Astrocyte (in vitro differentiated cells and primary cell): ENCODE measurements at regions not wholly inside any gene's neighbourhood (a gene's known extent, or its start where the extent isn't known, plus 50 kb on each side); places are given as distances from the start of the nearest gene placed in this dataset.

Experiments used
- DNase-seq: peaks from one replicate; pipeline ENCODE4 v3.0.0-alpha.2; 2010; ENCODE audit warnings: low read depth
- FAIRE-seq: peaks from 2 replicates; lab custom pipeline; 2011; peaks lifted over from hg19 to GRCh38; lab: Jason Lieb, UNC
- H2AFZ ChIP-seq: 2 replicates; pipeline ENCODE4 v1.6.0; 2012; ENCODE audit warnings: low read depth, low read length, inconsistent platforms
- H3K27ac ChIP-seq: 2 replicates; pipeline ENCODE4 v1.5.1; 2011; ENCODE audit warnings: low read depth, low read length, inconsistent platforms
- H3K27me3 ChIP-seq: 2 replicates; pipeline ENCODE4 v1.6.0; 2011; ENCODE audit warnings: low read length, inconsistent platforms; ENCODE audit not compliant: insufficient read depth
- H3K36me3 ChIP-seq: 2 replicates; pipeline ENCODE4 v1.5.1; 2011; ENCODE audit warnings: low read length, inconsistent platforms; ENCODE audit not compliant: insufficient read depth
- H3K4me1 ChIP-seq: 2 replicates; pipeline ENCODE4 v1.5.1; 2011; ENCODE audit warnings: low read length, inconsistent platforms; ENCODE audit not compliant: insufficient read depth
- H3K4me2 ChIP-seq: 2 replicates; pipeline ENCODE4 v1.6.0; 2012; ENCODE audit warnings: low read length, inconsistent platforms
- H3K4me3 ChIP-seq: 2 replicates; pipeline ENCODE4 v1.5.1; 2011; ENCODE audit warnings: low read depth, mild to moderate bottlenecking, low read length, inconsistent platforms; ENCODE audit not compliant: insufficient read depth
- H3K79me2 ChIP-seq: 2 replicates; pipeline ENCODE4 v1.6.0; 2012; ENCODE audit warnings: mild to moderate bottlenecking, low read length, inconsistent platforms; ENCODE audit not compliant: insufficient read depth
- H3K9ac ChIP-seq: 2 replicates; pipeline ENCODE4 v1.6.0; 2012; ENCODE audit warnings: mild to moderate bottlenecking, low read length, inconsistent platforms
- H3K9me3 ChIP-seq: 2 replicates; pipeline ENCODE4 v1.5.1; 2012; ENCODE audit warnings: low read depth, mild to moderate bottlenecking, low read length, inconsistent platforms; ENCODE audit not compliant: insufficient read depth
- H4K20me1 ChIP-seq: 2 replicates; pipeline ENCODE4 v1.6.0; 2012; ENCODE audit warnings: low read length, inconsistent platforms; ENCODE audit not compliant: insufficient read depth
- H3K27ac Mint-ChIP-seq: one replicate; pipeline ENCODE4 v1.8.0; 2021; ENCODE audit warnings: mild to moderate bottlenecking, mixed read lengths; ENCODE audit not compliant: unreplicated experiment
- H3K27me3 Mint-ChIP-seq: one replicate; pipeline ENCODE4 v1.8.0; 2021; ENCODE audit warnings: low read depth, mixed read lengths; ENCODE audit not compliant: unreplicated experiment
- H3K36me3 Mint-ChIP-seq: one replicate; pipeline ENCODE4 v1.8.0; 2021; ENCODE audit warnings: low read depth, mixed read lengths; ENCODE audit not compliant: unreplicated experiment
- H3K4me1 Mint-ChIP-seq: one replicate; pipeline ENCODE4 v1.8.0; 2021; ENCODE audit warnings: low read depth, mixed read lengths; ENCODE audit not compliant: unreplicated experiment
- H3K4me3 Mint-ChIP-seq: one replicate; pipeline ENCODE4 v1.8.0; 2021; ENCODE audit warnings: mild to moderate bottlenecking, moderate library complexity, mixed read lengths; ENCODE audit not compliant: unreplicated experiment
- H3K9me3 Mint-ChIP-seq: one replicate; pipeline ENCODE4 v1.8.0; 2021; ENCODE audit warnings: mild to moderate bottlenecking, mixed read lengths; ENCODE audit not compliant: unreplicated experiment
- CTCF ChIP-seq: IDR thresholded peaks from 2 replicates; pipeline ENCODE4 v1.5.1; 2011; ENCODE audit warnings: low read depth, mild to moderate bottlenecking, inconsistent platforms, low read length, moderate library complexity; ENCODE audit not compliant: insufficient read depth
- EZH2 ChIP-seq: IDR thresholded peaks from 2 replicates; pipeline ENCODE4 v1.6.1; 2012; ENCODE audit warnings: mild to moderate bottlenecking, low read length, inconsistent platforms; ENCODE audit not compliant: insufficient read depth

GRCh38 chr1:5478156-5478695 is 514.0 kb downstream of the NPHP4 start:
- Mint-ChIP-seq H3K4me1 (peaks cover 2% of the 10 kb centered on the region), H3K9me3 (no peaks in the 10 kb centered on the region), H3K36me3 (no peaks in the 10 kb centered on the region), H3K27ac (no peak overlapping the region), H3K4me3 (no peak overlapping the region), H3K27me3 (peaks cover 55% of the 10 kb centered on the region)
- Histone ChIP-seq H3K4me2 (no peak overlapping the region), H4K20me1 (no peaks in the 10 kb centered on the region), H3K36me3 (no peaks in the 10 kb centered on the region), H3K9me3 (peaks cover 16% of the 10 kb centered on the region), H2AFZ (no peak overlapping the region), H3K4me1 (no peaks in the 10 kb centered on the region), H3K9ac (no peak overlapping the region), H3K27ac (no peak overlapping the region), H3K79me2 (no peaks in the 10 kb centered on the region), H3K27me3 (no peaks in the 10 kb centered on the region), H3K4me3 (no peak overlapping the region)
- FAIRE-seq (no peak), DNase-seq (no peak)
- TF ChIP-seq CTCF (no peak), EZH2 (no peak)

- DNase-seq (no peak), FAIRE-seq (no peak)
- H3K4me1 ChIP-seq = no peaks in the 10 kb centered on the region
- no peaks in the 10 kb centered on the region for H4K20me1 ChIP-seq
- TF ChIP-seq EZH2 (no peak), CTCF (no peak)
- no peaks in the 10 kb centered on the region for H3K27me3 ChIP-seq
- no peak overlapping the region for H3K4me3 ChIP-seq
- no peak overlapping the region for H3K4me2 ChIP-seq
- no peak overlapping the region for H2AFZ ChIP-seq
- Mint-ChIP-seq H3K4me3 (no peak overlapping the region), H3K27ac (no peak overlapping the region), H3K9me3 (no peaks in the 10 kb centered on the region), H3K36me3 (no peaks in the 10 kb centered on the region), H3K27me3 (peaks cover 51% of the 10 kb centered on the region), H3K4me1 (peaks cover 2% of the 10 kb centered on the region)
- no peak overlapping the region for H3K9ac ChIP-seq
- H3K9me3 ChIP-seq = peaks cover 16% of the 10 kb centered on the region
- H3K79me2 ChIP-seq = no peaks in the 10 kb centered on the region
- H3K27ac ChIP-seq = no peak overlapping the region
- no peaks in the 10 kb centered on the region for H3K36me3 ChIP-seq
These were observed 514.5 kb downstream of the NPHP4 start for GRCh38 chr1:5477716-5478115.

GRCh38 chr1:5475572-5475971 is 516.7 kb downstream of the NPHP4 start:
- H3K4me3 ChIP-seq = no peak overlapping the region
- no peaks in the 10 kb centered on the region for H3K27me3 ChIP-seq
- no peaks in the 10 kb centered on the region for H3K79me2 ChIP-seq
- Mint-ChIP-seq H3K27me3 (peaks cover 45% of the 10 kb centered on the region), H3K4me1 (peaks cover 2% of the 10 kb centered on the region), H3K4me3 (no peak overlapping the region), H3K9me3 (no peaks in the 10 kb centered on the region), H3K36me3 (no peaks in the 10 kb centered on the region), H3K27ac (no peak overlapping the region)
- no peaks in the 10 kb centered on the region for H3K4me1 ChIP-seq
- H3K27ac ChIP-seq = no peak overlapping the region
- H3K9me3 ChIP-seq = peaks cover 13% of the 10 kb centered on the region
- H3K4me2 ChIP-seq = no peak overlapping the region
- DNase-seq = no peak
- FAIRE-seq = no peak
- no peak overlapping the region for H2AFZ ChIP-seq
- no peaks in the 10 kb centered on the region for H3K36me3 ChIP-seq
- no peak overlapping the region for H3K9ac ChIP-seq
- no peaks in the 10 kb centered on the region for H4K20me1 ChIP-seq
- no peak for TF ChIP-seq CTCF
- no peak for TF ChIP-seq EZH2
